Common myeloid progenitor, CD34-positive (primary cell): ENCODE measurements at regions not wholly inside any gene's neighbourhood (a gene's known extent, or its start where the extent isn't known, plus 50 kb on each side); places are given as distances from the start of the nearest gene placed in this dataset.
A peak's percentile ranks its signal among the peaks of the same experiment; 100 is the strongest.

ENCODE experiments used
- CTCF ChIA-PET: fragments of 350-600 bp; sonication (Branson Sonifier 250); formaldehyde crosslinking; loops from one replicate; lab custom pipeline; 2021; ENCODE audit warnings: antibody characterized with exemption; lab: Charles Lee
- POLR2A ChIA-PET: fragments of 350-600 bp; sonication (Branson Sonifier 250); formaldehyde crosslinking; loops from one replicate; lab custom pipeline; 2021; ENCODE audit warnings: antibody characterized with exemption; lab: Charles Lee
- DNase-seq, 3 donors: peaks; one replicate each; pipeline versions ENCODE4 v3.0.0 to v3.0.0-alpha.2; 2013
- H3K27ac ChIP-seq, 2 experiments: 1 replicate in 1 of 2; 2 replicates in 1 of 2; pipeline ENCODE4 v1.7.0; 2013; ENCODE audit warnings: inconsistent platforms in 2 of 2, low read length in 2 of 2, mild to moderate bottlenecking in 2 of 2, low read depth in 1 of 2, moderate library complexity in 1 of 2; ENCODE audit not compliant: severe bottlenecking in 2 of 2, insufficient read depth in 1 of 2, poor library complexity in 1 of 2
- H3K27me3 ChIP-seq, 5 experiments: replicated peaks in 2 of 5; 1 replicate in 3 of 5; 2 replicates in 2 of 5; pipeline versions ENCODE4 v1.6.1 to v1.7.0; 2013; ENCODE audit warnings: low read length in 4 of 5, mild to moderate bottlenecking in 2 of 5, moderate library complexity in 2 of 5, inconsistent platforms in 1 of 5; ENCODE audit not compliant: insufficient read depth in 5 of 5, control insufficient read depth in 4 of 5
- H3K36me3 ChIP-seq, 4 experiments: 1 replicate in 2 of 4; 2 replicates in 2 of 4; pipeline versions ENCODE4 v1.6.1 to v1.7.0; 2013; ENCODE audit warnings: low read length in 3 of 4, control low read depth in 1 of 4, mild to moderate bottlenecking in 1 of 4; ENCODE audit not compliant: control insufficient read depth in 4 of 4, insufficient read depth in 4 of 4
- H3K4me1 ChIP-seq, 4 experiments: 1 replicate in 3 of 4; 2 replicates in 1 of 4; pipeline versions ENCODE4 v1.6.1 to v1.7.1; 2013; ENCODE audit warnings: low read length in 3 of 4, mild to moderate bottlenecking in 3 of 4, control low read depth in 1 of 4, inconsistent platforms in 1 of 4, moderate library complexity in 1 of 4; ENCODE audit not compliant: control insufficient read depth in 4 of 4, insufficient read depth in 4 of 4; ENCODE audit errors: control extremely low read depth in 1 of 4
- H3K4me3 ChIP-seq, 7 experiments: 1 replicate in 4 of 7; 2 replicates in 3 of 7; pipeline versions ENCODE4 v1.5.1 to v1.7.0; 2013; ENCODE audit warnings: mild to moderate bottlenecking in 7 of 7, low read length in 6 of 7, moderate library complexity in 6 of 7, inconsistent platforms in 2 of 7, low read depth in 2 of 7, control low read depth in 1 of 7; ENCODE audit not compliant: insufficient read depth in 4 of 7, control insufficient read depth in 1 of 7; ENCODE audit errors: extremely low read depth in 1 of 7
- H3K9me3 ChIP-seq, 5 experiments: 1 replicate in 4 of 5; 2 replicates in 1 of 5; pipeline versions ENCODE4 v1.6.1 to v1.7.1; 2013; ENCODE audit warnings: low read length in 4 of 5, mild to moderate bottlenecking in 2 of 5, inconsistent platforms in 1 of 5, low read depth in 1 of 5, moderate library complexity in 1 of 5; ENCODE audit not compliant: control insufficient read depth in 4 of 5, insufficient read depth in 2 of 5; ENCODE audit errors: control extremely low read depth in 1 of 5
- WGBS: methylation state at CpG from one replicate; pipeline ENCODE4 v1.1.5; 2013; ENCODE audit not compliant: insufficient coverage; 5-methylcytosine and 5-hydroxymethylcytosine counted together

- Histone ChIP-seq H3K4me1 (no peaks in the 10 kb centered on the region), H3K36me3 (no peaks in the 10 kb centered on the region), H3K27me3 (no peaks in the 10 kb centered on the region), H3K4me3 (no peak overlapping the region), H3K9me3 (peaks cover 0 to 9% (median 7%) of the 10 kb centered on the region in 5 experiments), H3K27ac (no peak overlapping the region)
- WGBS = 91% methylated on average over 1 of the region's 1 CpG
- CTCF ChIA-PET = interaction anchor here (1.3 kb wide), 1 partner anchor 387 kb away, joined by 3 read pairs; no protein-coding TSS in a partner anchor
- POLR2A ChIA-PET = no interaction called here
- no peak for DNase-seq
Observed at GRCh38 chr4:81854406-81854805, 382.7 kb upstream of the RASGEF1B start.

GRCh38 chr4:81852031-81852715 lies 380.5 kb upstream of the RASGEF1B start:
- peaks cover 0 to 12% (median 7%) of the 10 kb centered on the region in 5 experiments for H3K9me3 ChIP-seq
- H3K4me3 ChIP-seq = no peak overlapping the region
- ChIA-PET POLR2A (no interaction called here), CTCF (no interaction called here)
- H3K27ac ChIP-seq = no peak overlapping the region
- 61% methylated on average over 1 of the region's 1 CpG for WGBS
- peaks cover 0 to 5% (median 2%) of the 10 kb centered on the region in 4 experiments for H3K4me1 ChIP-seq
- no peak for DNase-seq
- no peaks in the 10 kb centered on the region for H3K27me3 ChIP-seq
- H3K36me3 ChIP-seq = no peaks in the 10 kb centered on the region

- no peak for DNase-seq
- no CpG with 5 or more reads among the region's 1 CpG for WGBS
- ChIA-PET CTCF (no interaction called here), POLR2A (no interaction called here)
- Histone ChIP-seq H3K36me3 (no peaks in the 10 kb centered on the region), H3K27me3 (no peaks in the 10 kb centered on the region), H3K4me3 (no peak overlapping the region), H3K4me1 (peaks cover 0 to 5% (median 2%) of the 10 kb centered on the region in 4 experiments), H3K9me3 (peaks cover 0 to 12% (median 7%) of the 10 kb centered on the region in 5 experiments), H3K27ac (no peak overlapping the region)
Observed at GRCh38 chr4:81850701-81851100, 379.0 kb upstream of the RASGEF1B start.

GRCh38 chr4:81845761-81846160 lies 374.1 kb upstream of the RASGEF1B start:
- CTCF ChIA-PET = interaction anchor here (0.8 to 6.5 kb wide), 11 partner anchors 17 to 515 kb away, joined by 3 to 66 read pairs (median 5); no protein-coding TSS in a partner anchor
- POLR2A ChIA-PET = no interaction called here

GRCh38 chr4:81845273-81845672 lies 373.6 kb upstream of the RASGEF1B start:
- ChIA-PET POLR2A (no interaction called here), CTCF (interaction anchor here (0.8 to 6.5 kb wide), 16 partner anchors 16 to 516 kb away, joined by 3 to 66 read pairs (median 5); no protein-coding TSS in a partner anchor)
- no peaks in the 10 kb centered on the region for H3K36me3 ChIP-seq
- H3K4me1 ChIP-seq = peaks cover 0 to 8% (median 2%) of the 10 kb centered on the region in 4 experiments
- no peak overlapping the region for H3K27ac ChIP-seq
- peak in 1 of 3 donors; percentile 15 for DNase-seq
- 88% methylated on average over 2 of the region's 2 CpGs for WGBS
- H3K27me3 ChIP-seq = no peaks in the 10 kb centered on the region
- peaks cover 0 to 3% (median 0%) of the 10 kb centered on the region in 5 experiments for H3K9me3 ChIP-seq
- H3K4me3 ChIP-seq = no peak overlapping the region

More at GRCh38 chr4:81845761-81846160, 374.1 kb upstream of the RASGEF1B start:
- no peak overlapping the region for H3K27ac ChIP-seq
- H3K9me3 ChIP-seq = peaks cover 0 to 3% (median 0%) of the 10 kb centered on the region in 5 experiments
- H3K36me3 ChIP-seq = no peaks in the 10 kb centered on the region
- no peaks in the 10 kb centered on the region for H3K27me3 ChIP-seq
- H3K4me1 ChIP-seq = peaks cover 0 to 8% (median 2%) of the 10 kb centered on the region in 4 experiments
- no peak for DNase-seq
- WGBS = no CpG with 5 or more reads among the region's 3 CpGs
- H3K4me3 ChIP-seq = no peak overlapping the region

- ChIA-PET POLR2A (no interaction called here), CTCF (interaction anchor here (0.8 to 6.5 kb wide), 17 partner anchors 16 to 438 kb away, joined by 3 to 66 read pairs (median 5); no protein-coding TSS in a partner anchor)
- peaks cover 0 to 8% (median 2%) of the 10 kb centered on the region in 4 experiments for H3K4me1 ChIP-seq
- H3K9me3 ChIP-seq = peaks cover 0 to 3% (median 0%) of the 10 kb centered on the region in 5 experiments
- DNase-seq = peak; percentile 86 to 96 (median 94)
- no peaks in the 10 kb centered on the region for H3K27me3 ChIP-seq
- no CpG with 5 or more reads among the region's 3 CpGs for WGBS
- no peaks in the 10 kb centered on the region for H3K36me3 ChIP-seq
- no peak overlapping the region for H3K4me3 ChIP-seq
- H3K27ac ChIP-seq = no peak overlapping the region
Observed at GRCh38 chr4:81844717-81845116, 373.0 kb upstream of the RASGEF1B start.
